ENCODE measurements at regions not wholly inside any gene's neighbourhood (a gene's known extent, or its start where the extent isn't known, plus 50 kb on each side); places are given as distances from the start of the nearest gene placed in this dataset.

DNA sequence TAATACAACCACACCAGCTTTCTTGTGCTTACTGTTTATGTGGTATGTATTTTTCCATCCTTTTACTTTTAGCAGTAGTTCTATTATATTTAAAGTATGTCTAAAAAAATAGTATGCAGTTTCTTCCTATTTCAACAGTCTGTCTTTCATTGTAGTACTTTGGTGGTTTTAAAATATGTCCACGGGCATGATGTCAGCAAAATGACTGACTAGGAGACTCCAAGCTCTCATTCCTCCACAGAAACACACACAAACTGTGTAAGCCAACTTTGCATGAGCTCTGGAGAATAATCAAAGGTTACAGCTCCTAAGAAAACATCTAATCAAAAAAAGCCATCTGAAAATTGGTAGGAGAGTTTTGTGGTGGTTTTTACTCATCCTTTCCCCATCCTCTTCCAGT, 56.1 kb downstream of the TEX51 start:
- Histone ChIP-seq H3K14ac (ENCODE audit: insufficient read length) (no peak overlapping the region), H3K18ac (ENCODE audit: extremely low read depth, low read length) (no peak overlapping the region), H2BK20ac (ENCODE audit: low read length) (no peak overlapping the region), H3K23me2 (ENCODE audit: low read depth, low read length) (no peaks in the 10 kb centered on the region), H2BK5ac (ENCODE audit: low read depth, low read length) (no peak overlapping the region), H3K23ac (ENCODE audit: insufficient read length) (no peak overlapping the region), H3K27me3 (replicated peaks in 1 of 4; ENCODE audit: control insufficient read depth in 3 of 4, extremely low read depth in 1 of 4, insufficient read depth in 3 of 4, low read length in 3 of 4) (0 out of 7 replicates have a peak, but pooled peaks cover 0 to 2% (median 0%) of the 10 kb centered on the region in 4 experiments), H3K27ac (ENCODE audit: low read depth, low read length) (no peak overlapping the region), H2BK120ac (replicated peaks; ENCODE audit: low read depth, low read length) (no peak overlapping the region), H3K9me3 (ENCODE audit: insufficient read depth in 2 of 2, low read depth in 1 of 2, low read length in 1 of 2) (no peaks in the 10 kb centered on the region), H4K8ac (ENCODE audit: extremely low read depth, insufficient read depth, low read length) (no peak overlapping the region), H3K4me3 (ENCODE audit: extremely low read depth in 1 of 4, insufficient read depth in 2 of 4, low read depth in 3 of 4, low read length in 4 of 4) (no peak overlapping the region), H3K4me1 (replicated peaks in 1 of 4; ENCODE audit: control insufficient read depth in 3 of 4, insufficient read depth in 4 of 4, low read length in 3 of 4) (peaks cover 0 to 4% (median 0%) of the 10 kb centered on the region in 4 experiments; a peak in 2 of 7 replicates), H4K5ac (ENCODE audit: insufficient read length, low read depth, low read length) (no peak overlapping the region), H3K56ac (replicated peaks; ENCODE audit: insufficient read length, low read depth, low read length) (no peak overlapping the region), H2AFZ (ENCODE audit: low read length) (no peak overlapping the region), H2BK12ac (ENCODE audit: low read depth, low read length) (no peak overlapping the region), H3K79me1 (ENCODE audit: low read depth, low read length) (no peaks in the 10 kb centered on the region), H3K4ac (replicated peaks; ENCODE audit: insufficient read length, low read depth, low read length) (no peak overlapping the region), H4K20me1 (replicated peaks in 1 of 2; ENCODE audit: control insufficient read depth in 1 of 2, insufficient read depth in 2 of 2, low read length in 2 of 2) (no peaks in the 10 kb centered on the region), H3K9ac (replicated peaks in 1 of 4; ENCODE audit: extremely low read depth in 1 of 4, low read depth in 3 of 4, low read length in 3 of 4) (no peak overlapping the region), H2AK5ac (ENCODE audit: low read depth, low read length) (no peak overlapping the region), H4K91ac (replicated peaks; ENCODE audit: insufficient read length, low read length) (no peak overlapping the region), H3K4me2 (ENCODE audit: insufficient read depth in 1 of 2, low read depth in 2 of 2, low read length in 2 of 2) (0 out of 4 replicates have a peak overlapping the region, but pooled peaks of 1 of the 2 experiments have one; percentile 9), H3K36me3 (ENCODE audit: control insufficient read depth in 2 of 4, insufficient read depth in 4 of 4, low read length in 3 of 4) (no peaks in the 10 kb centered on the region), H3K79me2 (ENCODE audit: control insufficient read depth in 1 of 2, insufficient read depth in 2 of 2, low read length in 2 of 2) (no peaks in the 10 kb centered on the region), H2BK15ac (ENCODE audit: low read length) (no peak overlapping the region)
- ChIA-PET POLR2A (ENCODE audit: partially characterized antibody) (no interaction called here), CTCF (ENCODE audit: partially characterized antibody) (interaction anchor here (1.7 to 3.2 kb wide), 2 partner anchors 11 to 17 kb away, joined by 5 to 10 read pairs; no protein-coding TSS in a partner anchor)
- DNase-seq (ENCODE audit: low read depth in 1 of 2, low spot score in 2 of 2) (no peak), FAIRE-seq (no peak)
- TF ChIP-seq GABPA (IDR thresholded peaks at IDR 0.05; ENCODE audit: borderline replicate concordance, insufficient read depth, low read length) (no peak), RXRA (IDR thresholded peaks at IDR 0.05; ENCODE audit: insufficient read depth, low read depth, low read length) (no peak), SP2 (IDR thresholded peaks at IDR 0.05; ENCODE audit: low read length) (no peak), JUN (IDR thresholded peaks at IDR 0.05; ENCODE audit: low read depth, low read length) (no peak), TAF7 (optimal IDR thresholded peaks at IDR 0.05; ENCODE audit: borderline replicate concordance, low read depth, low read length) (no peak), ZNF274 (IDR thresholded peaks at IDR 0.05; ENCODE audit: borderline replicate concordance, extremely low read depth, low read length) (no peak)
- TF ChIP-seq, protein P1, sequence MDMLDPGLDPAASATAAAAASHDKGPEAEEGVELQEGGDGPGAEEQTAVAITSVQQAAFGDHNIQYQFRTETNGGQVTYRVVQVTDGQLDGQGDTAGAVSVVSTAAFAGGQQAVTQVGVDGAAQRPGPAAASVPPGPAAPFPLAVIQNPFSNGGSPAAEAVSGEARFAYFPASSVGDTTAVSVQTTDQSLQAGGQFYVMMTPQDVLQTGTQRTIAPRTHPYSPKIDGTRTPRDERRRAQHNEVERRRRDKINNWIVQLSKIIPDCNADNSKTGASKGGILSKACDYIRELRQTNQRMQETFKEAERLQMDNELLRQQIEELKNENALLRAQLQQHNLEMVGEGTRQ (IDR thresholded peaks at IDR 0.05; ENCODE audit: low read length) = no peak
- whole genome bisulfite sequencing, 2 experiments (ENCODE audit: extremely low coverage in 1 of 2, insufficient coverage in 1 of 2, insufficient read length in 1 of 2, insufficient replicate concordance in 2 of 2, low coverage in 1 of 2, low lambda C conversion rate in 2 of 2, missing lambda C conversion rate in 1 of 2) = 89% methylated on average over 1 of the region's 1 CpG; no CpG with 5 or more reads in 1 of the 2 experiments

Data from H1 (cell line).